Astrocyte (in vitro differentiated cells and primary cell): ENCODE measurements at regions not wholly inside any gene's neighbourhood (a gene's known extent, or its start where the extent isn't known, plus 50 kb on each side); places are given as distances from the start of the nearest gene placed in this dataset.

Source experiments
- CTCF ChIP-seq: IDR thresholded peaks from 2 replicates; pipeline ENCODE4 v1.5.1; 2011; ENCODE audit warnings: low read depth, mild to moderate bottlenecking, inconsistent platforms, low read length, moderate library complexity; ENCODE audit not compliant: insufficient read depth
- EZH2 ChIP-seq: IDR thresholded peaks from 2 replicates; pipeline ENCODE4 v1.6.1; 2012; ENCODE audit warnings: mild to moderate bottlenecking, low read length, inconsistent platforms; ENCODE audit not compliant: insufficient read depth

GRCh38 chr6:15949982-15950381 lies 178.9 kb upstream of the MYLIP start:
- TF ChIP-seq CTCF (no peak), EZH2 (no peak)
